ENCODE measurements at regions not wholly inside any gene's neighbourhood (a gene's known extent, or its start where the extent isn't known, plus 50 kb on each side); places are given as distances from the start of the nearest gene placed in this dataset.

DNA sequence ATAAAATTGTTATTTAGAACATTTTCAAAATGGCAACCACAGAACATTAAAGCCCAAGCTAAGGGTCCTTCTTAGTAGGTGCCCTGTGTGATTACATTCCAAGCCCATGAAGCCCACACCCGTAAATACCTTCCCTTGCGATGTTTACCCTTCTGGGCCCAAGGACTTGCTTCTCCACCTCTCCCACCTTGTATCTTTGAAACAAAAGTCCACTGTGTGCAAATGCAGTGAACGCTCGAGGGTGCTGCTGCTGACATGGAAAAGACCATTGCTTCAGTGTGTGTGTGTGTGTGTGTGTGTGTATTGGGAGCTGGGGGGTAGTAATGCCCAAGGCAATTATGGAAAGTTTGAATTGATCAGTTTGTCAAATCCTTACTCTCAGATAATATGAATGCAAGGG, 298.1 kb downstream of the TGFB2 start:
- CTCF ChIA-PET (ENCODE audit: low intra/inter-chr PET ratio), result no interaction called here
- Histone ChIP-seq H3K9me1 (ENCODE audit: control insufficient read depth, insufficient read depth, low read length) (no peaks in the 10 kb centered on the region), H3K9ac (ENCODE audit: insufficient read depth in 1 of 2, low read depth in 2 of 2, low read length in 2 of 2) (no peak overlapping the region), H3K36me3 (ENCODE audit: control insufficient read depth, insufficient read depth, low read length) (no peaks in the 10 kb centered on the region), H3K27me3 (ENCODE audit: control insufficient read depth in 2 of 2, insufficient read depth in 2 of 2, low read length in 2 of 2) (no peaks in the 10 kb centered on the region), H2AFZ (ENCODE audit: low read depth, low read length) (no peak overlapping the region), H3K79me2 (ENCODE audit: control insufficient read depth, insufficient read depth, low read length) (no peaks in the 10 kb centered on the region), H3K27ac (ENCODE audit: extremely low read depth, low read depth, low read length) (no peak overlapping the region), H3K4me1 (replicated peaks in 1 of 2; ENCODE audit: control insufficient read depth in 2 of 2, insufficient read depth in 2 of 2, low read length in 2 of 2) (no peaks in the 10 kb centered on the region), H3K4me3 (no peak overlapping the region), H3K9me3 (replicated peaks; ENCODE audit: control insufficient read depth, insufficient read depth, low read depth, low read length) (no peaks in the 10 kb centered on the region; the same call in 1 of the 2 replicates), H3K4me2 (ENCODE audit: insufficient read depth, low read length) (no peak overlapping the region), H4K20me1 (replicated peaks; ENCODE audit: control insufficient read depth, insufficient read depth, low read length) (no peaks in the 10 kb centered on the region)
- FAIRE-seq (no peak), DNase-seq (ENCODE audit: extremely low read depth in 1 of 4, low spot score in 3 of 4) (peak in 1 of 4 experiments; percentile 1), ATAC-seq (no peak)
- BruUV-seq (replicated peaks), result no TSS peak
- in situ Hi-C loops (cut with MboI) (no loop called here), intact Hi-C loops (cut with micrococcal nuclease) (no loop called here)
- WGBS (ENCODE audit: insufficient coverage, low coverage, missing lambda C conversion rate), result 2% methylated on average over 4 of the region's 4 CpGs
- TF ChIP-seq, protein P1, sequence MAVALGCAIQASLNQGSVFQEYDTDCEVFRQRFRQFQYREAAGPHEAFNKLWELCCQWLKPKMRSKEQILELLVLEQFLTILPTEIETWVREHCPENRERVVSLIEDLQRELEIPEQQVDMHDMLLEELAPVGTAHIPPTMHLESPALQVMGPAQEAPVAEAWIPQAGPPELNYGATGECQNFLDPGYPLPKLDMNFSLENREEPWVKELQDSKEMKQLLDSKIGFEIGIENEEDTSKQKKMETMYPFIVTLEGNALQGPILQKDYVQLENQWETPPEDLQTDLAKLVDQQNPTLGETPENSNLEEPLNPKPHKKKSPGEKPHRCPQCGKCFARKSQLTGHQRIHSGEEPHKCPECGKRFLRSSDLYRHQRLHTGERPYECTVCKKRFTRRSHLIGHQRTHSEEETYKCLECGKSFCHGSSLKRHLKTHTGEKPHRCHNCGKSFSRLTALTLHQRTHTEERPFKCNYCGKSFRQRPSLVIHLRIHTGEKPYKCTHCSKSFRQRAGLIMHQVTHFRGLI (CRISPR knock-in tag; IDR thresholded peaks at IDR 0.05), result no peak
- TF ChIP-seq ZNF239 (CRISPR knock-in tag; IDR thresholded peaks at IDR 0.05) (no peak), ZFPM2 (CRISPR knock-in tag; IDR thresholded peaks at IDR 0.05) (no peak), ZNF707 (CRISPR knock-in tag; conservative IDR thresholded peaks at IDR 0.05) (no peak), KDM1A (IDR thresholded peaks at IDR 0.05) (no peak), ZNF184 (CRISPR knock-in tag; IDR thresholded peaks at IDR 0.05) (no peak), FOXA3 (CRISPR knock-in tag; conservative IDR thresholded peaks at IDR 0.05 in 1 of 2, IDR thresholded peaks at IDR 0.05 in 1 of 2) (no peak), TAF7 (tag; IDR thresholded peaks at IDR 0.05) (no peak), EZH2 (IDR thresholded peaks at IDR 0.05; ENCODE audit: borderline replicate concordance, low read depth, low read length) (no peak)
- TF ChIP-seq, protein P2, sequence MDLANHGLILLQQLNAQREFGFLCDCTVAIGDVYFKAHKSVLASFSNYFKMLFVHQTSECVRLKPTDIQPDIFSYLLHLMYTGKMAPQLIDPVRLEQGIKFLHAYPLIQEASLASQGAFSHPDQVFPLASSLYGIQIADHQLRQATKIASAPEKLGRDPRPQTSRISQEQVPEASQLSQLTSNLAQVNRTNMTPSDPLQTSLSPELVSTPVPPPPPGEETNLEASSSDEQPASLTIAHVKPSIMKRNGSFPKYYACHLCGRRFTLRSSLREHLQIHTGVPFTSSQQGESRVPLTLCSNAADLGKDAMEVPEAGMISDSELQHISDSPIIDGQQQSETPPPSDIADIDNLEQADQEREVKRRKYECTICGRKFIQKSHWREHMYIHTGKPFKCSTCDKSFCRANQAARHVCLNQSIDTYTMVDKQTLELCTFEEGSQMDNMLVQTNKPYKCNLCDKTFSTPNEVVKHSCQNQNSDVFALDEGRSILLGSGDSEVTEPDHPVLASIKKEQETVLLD (IDR thresholded peaks at IDR 0.05), result no peak
- TF ChIP-seq, protein P3, sequence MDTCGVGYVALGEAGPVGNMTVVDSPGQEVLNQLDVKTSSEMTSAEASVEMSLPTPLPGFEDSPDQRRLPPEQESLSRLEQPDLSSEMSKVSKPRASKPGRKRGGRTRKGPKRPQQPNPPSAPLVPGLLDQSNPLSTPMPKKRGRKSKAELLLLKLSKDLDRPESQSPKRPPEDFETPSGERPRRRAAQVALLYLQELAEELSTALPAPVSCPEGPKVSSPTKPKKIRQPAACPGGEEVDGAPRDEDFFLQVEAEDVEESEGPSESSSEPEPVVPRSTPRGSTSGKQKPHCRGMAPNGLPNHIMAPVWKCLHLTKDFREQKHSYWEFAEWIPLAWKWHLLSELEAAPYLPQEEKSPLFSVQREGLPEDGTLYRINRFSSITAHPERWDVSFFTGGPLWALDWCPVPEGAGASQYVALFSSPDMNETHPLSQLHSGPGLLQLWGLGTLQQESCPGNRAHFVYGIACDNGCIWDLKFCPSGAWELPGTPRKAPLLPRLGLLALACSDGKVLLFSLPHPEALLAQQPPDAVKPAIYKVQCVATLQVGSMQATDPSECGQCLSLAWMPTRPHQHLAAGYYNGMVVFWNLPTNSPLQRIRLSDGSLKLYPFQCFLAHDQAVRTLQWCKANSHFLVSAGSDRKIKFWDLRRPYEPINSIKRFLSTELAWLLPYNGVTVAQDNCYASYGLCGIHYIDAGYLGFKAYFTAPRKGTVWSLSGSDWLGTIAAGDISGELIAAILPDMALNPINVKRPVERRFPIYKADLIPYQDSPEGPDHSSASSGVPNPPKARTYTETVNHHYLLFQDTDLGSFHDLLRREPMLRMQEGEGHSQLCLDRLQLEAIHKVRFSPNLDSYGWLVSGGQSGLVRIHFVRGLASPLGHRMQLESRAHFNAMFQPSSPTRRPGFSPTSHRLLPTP (IDR thresholded peaks at IDR 0.05; ENCODE audit: borderline replicate concordance, extremely low read depth, insufficient read length), result no peak
- TF ChIP-seq, protein P4, sequence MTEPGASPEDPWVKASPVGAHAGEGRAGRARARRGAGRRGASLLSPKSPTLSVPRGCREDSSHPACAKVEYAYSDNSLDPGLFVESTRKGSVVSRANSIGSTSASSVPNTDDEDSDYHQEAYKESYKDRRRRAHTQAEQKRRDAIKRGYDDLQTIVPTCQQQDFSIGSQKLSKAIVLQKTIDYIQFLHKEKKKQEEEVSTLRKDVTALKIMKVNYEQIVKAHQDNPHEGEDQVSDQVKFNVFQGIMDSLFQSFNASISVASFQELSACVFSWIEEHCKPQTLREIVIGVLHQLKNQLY (CRISPR knock-in tag; conservative IDR thresholded peaks at IDR 0.05), result no peak
- POLR2A ChIA-PET, result no interaction called here
